ENCODE measurements at regions not wholly inside any gene's neighbourhood (a gene's known extent, or its start where the extent isn't known, plus 50 kb on each side); places are given as distances from the start of the nearest gene placed in this dataset.

DNA sequence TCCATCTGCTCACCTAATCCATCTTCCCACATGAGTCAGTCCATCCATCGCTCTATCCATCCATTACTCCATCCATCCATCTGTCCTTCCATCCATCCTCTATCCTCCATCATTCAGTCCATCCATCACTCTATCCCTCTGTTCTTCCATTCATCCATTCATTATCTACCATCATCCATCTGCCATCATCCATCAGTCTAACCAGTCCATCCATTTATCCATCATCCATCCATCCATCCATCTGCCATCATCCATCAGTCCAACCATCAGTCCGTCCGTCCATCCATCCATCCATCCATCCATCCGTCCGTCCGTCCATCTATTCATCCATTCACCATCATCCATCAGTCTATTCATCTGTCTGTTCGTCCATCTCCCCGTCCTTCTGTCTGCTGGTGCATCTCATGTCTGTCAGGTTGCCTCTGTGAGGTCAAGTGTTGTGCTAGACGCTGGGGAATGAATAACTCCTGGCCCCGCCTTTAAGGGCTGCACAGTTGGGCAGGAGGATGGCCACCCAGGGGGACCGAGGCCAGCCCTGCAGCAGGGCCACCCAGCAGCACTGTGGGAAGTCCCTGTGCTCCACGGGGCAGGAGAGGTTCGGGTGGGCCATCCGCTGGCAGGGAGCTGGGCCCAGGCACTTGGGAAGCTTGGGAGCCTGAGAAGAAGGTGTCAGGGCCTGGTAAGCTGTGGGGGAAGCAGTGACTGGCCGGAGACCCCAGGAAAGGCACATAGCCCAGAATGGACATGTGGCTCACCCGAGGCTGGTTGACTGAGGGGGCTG lies 137.1 kb downstream of the CTTN start:
- Histone ChIP-seq H3K27me3 (ENCODE audit: insufficient read depth, low read length) (no peaks in the 10 kb centered on the region), H3K4me3 (replicated peaks in 1 of 2; ENCODE audit: low read depth in 1 of 2, low read length in 2 of 2) (no peak overlapping the region), H3K4me2 (ENCODE audit: low read length) (no peak overlapping the region), H3K9me2 (ENCODE audit: insufficient read depth) (no peaks in the 10 kb centered on the region), H3K27ac (ENCODE audit: low read depth, low read length) (no peak overlapping the region), H3K9ac (ENCODE audit: low read length) (no peak overlapping the region), H2AFZ (ENCODE audit: low read depth, low read length, poor library complexity, severe bottlenecking) (no peak overlapping the region), H3K79me2 (ENCODE audit: insufficient read depth, low read length) (no peaks in the 10 kb centered on the region), H3K4me1 (ENCODE audit: control insufficient read depth in 1 of 2, insufficient read depth in 2 of 2, low read length in 2 of 2) (no peaks in the 10 kb centered on the region), H3K9me3 (ENCODE audit: control insufficient read depth in 1 of 2, insufficient read depth in 1 of 2, low read depth in 1 of 2, low read length in 2 of 2) (no peaks in the 10 kb centered on the region; a peak in 1 of 4 replicates), H3K36me3 (ENCODE audit: control insufficient read depth in 1 of 2, insufficient read depth in 2 of 2, low read length in 2 of 2) (no peaks in the 10 kb centered on the region), H4K20me1 (ENCODE audit: insufficient read depth) (no peaks in the 10 kb centered on the region)
- ATAC-seq (no peak), DNase-seq (ENCODE audit: low read depth, low spot score) (no peak)
- BruUV-seq (replicated peaks), result no TSS peak
- ChIA-PET CTCF (no interaction called here), RAD21 (ENCODE audit: low non-redundant PET in 1 of 2, low total read pairs in 2 of 2, uncharacterized antibody in 2 of 2, unreplicated experiment in 2 of 2) (no interaction called here), POLR2A (no interaction called here)
- TF ChIP-seq, protein P1, sequence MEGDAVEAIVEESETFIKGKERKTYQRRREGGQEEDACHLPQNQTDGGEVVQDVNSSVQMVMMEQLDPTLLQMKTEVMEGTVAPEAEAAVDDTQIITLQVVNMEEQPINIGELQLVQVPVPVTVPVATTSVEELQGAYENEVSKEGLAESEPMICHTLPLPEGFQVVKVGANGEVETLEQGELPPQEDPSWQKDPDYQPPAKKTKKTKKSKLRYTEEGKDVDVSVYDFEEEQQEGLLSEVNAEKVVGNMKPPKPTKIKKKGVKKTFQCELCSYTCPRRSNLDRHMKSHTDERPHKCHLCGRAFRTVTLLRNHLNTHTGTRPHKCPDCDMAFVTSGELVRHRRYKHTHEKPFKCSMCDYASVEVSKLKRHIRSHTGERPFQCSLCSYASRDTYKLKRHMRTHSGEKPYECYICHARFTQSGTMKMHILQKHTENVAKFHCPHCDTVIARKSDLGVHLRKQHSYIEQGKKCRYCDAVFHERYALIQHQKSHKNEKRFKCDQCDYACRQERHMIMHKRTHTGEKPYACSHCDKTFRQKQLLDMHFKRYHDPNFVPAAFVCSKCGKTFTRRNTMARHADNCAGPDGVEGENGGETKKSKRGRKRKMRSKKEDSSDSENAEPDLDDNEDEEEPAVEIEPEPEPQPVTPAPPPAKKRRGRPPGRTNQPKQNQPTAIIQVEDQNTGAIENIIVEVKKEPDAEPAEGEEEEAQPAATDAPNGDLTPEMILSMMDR (IDR thresholded peaks at IDR 0.05 in 2 of 3, conservative IDR thresholded peaks at IDR 0.05 in 1 of 3; ENCODE audit: borderline replicate concordance in 1 of 3, insufficient read depth in 1 of 3, low read depth in 2 of 3, low read length in 2 of 3), result no peak
- TF ChIP-seq SRF (IDR thresholded peaks at IDR 0.05; ENCODE audit: low read depth) (no peak), FOSL1 (IDR thresholded peaks at IDR 0.05; ENCODE audit: low read depth) (no peak), TCF7L2 (IDR thresholded peaks at IDR 0.05; ENCODE audit: borderline replicate concordance, extremely low read depth, insufficient read depth, insufficient read length) (no peak)
- TF ChIP-seq, protein P2, sequence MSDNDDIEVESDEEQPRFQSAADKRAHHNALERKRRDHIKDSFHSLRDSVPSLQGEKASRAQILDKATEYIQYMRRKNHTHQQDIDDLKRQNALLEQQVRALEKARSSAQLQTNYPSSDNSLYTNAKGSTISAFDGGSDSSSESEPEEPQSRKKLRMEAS (IDR thresholded peaks at IDR 0.05), result no peak
- TF ChIP-seq, protein P3, sequence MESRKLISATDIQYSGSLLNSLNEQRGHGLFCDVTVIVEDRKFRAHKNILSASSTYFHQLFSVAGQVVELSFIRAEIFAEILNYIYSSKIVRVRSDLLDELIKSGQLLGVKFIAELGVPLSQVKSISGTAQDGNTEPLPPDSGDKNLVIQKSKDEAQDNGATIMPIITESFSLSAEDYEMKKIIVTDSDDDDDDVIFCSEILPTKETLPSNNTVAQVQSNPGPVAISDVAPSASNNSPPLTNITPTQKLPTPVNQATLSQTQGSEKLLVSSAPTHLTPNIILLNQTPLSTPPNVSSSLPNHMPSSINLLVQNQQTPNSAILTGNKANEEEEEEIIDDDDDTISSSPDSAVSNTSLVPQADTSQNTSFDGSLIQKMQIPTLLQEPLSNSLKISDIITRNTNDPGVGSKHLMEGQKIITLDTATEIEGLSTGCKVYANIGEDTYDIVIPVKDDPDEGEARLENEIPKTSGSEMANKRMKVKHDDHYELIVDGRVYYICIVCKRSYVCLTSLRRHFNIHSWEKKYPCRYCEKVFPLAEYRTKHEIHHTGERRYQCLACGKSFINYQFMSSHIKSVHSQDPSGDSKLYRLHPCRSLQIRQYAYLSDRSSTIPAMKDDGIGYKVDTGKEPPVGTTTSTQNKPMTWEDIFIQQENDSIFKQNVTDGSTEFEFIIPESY (IDR thresholded peaks at IDR 0.05; ENCODE audit: extremely low read depth, insufficient replicate concordance, low read length), result no peak
- intact Hi-C loops (cut with micrococcal nuclease), result no loop called here
